WTC11 (cell line): ENCODE measurements at regions not wholly inside any gene's neighbourhood (a gene's known extent, or its start where the extent isn't known, plus 50 kb on each side); places are given as distances from the start of the nearest gene placed in this dataset.
"Not testable (repeated sequence)": the region's sequence is repeated elsewhere in the genome, so short reads cannot be mapped to it uniquely, and the experiment has no call there.

Source experiments
- ATAC-seq: fragments of 200-7000 bp; cut with Tn5 transposase; 2 replicates; pipeline ENCODE4 v1.10.0; 2021; ENCODE audit warnings: mild to moderate bottlenecking, moderate library complexity
- CTCF ChIA-PET: fragments of 300-600 bp; sonication (Branson Sonifier 250); formaldehyde crosslinking; loops from one replicate; lab custom pipeline; 2021; ENCODE audit warnings: antibody characterized with exemption; lab: Charles Lee
- POLR2A ChIA-PET: fragments of 350-600 bp; sonication (Branson Sonifier 250); formaldehyde crosslinking; loops from one replicate; lab custom pipeline; 2021; ENCODE audit warnings: antibody characterized with exemption; lab: Charles Lee
- DNase-seq: peaks from one replicate; pipeline ENCODE4 v3.0.0; 2021; ENCODE audit warnings: low spot score
- H3K27ac Mint-ChIP-seq: 2 replicates; pipeline ENCODE4 v1.8.0; 2021; ENCODE audit warnings: mixed read lengths
- H3K27me3 Mint-ChIP-seq: 2 replicates; pipeline ENCODE4 v1.8.0; 2021; ENCODE audit warnings: low read depth, mild to moderate bottlenecking, moderate library complexity, mixed read lengths
- H3K36me3 Mint-ChIP-seq: 2 replicates; pipeline ENCODE4 v1.8.0; 2021; ENCODE audit warnings: mixed read lengths
- H3K4me1 Mint-ChIP-seq: 2 replicates; pipeline ENCODE4 v1.8.0; 2022; ENCODE audit warnings: mixed read lengths
- H3K4me3 Mint-ChIP-seq: 2 replicates; pipeline ENCODE4 v1.8.0; 2021; ENCODE audit warnings: mild to moderate bottlenecking, moderate library complexity, mixed read lengths
- H3K9me3 Mint-ChIP-seq: 2 replicates; pipeline ENCODE4 v1.8.0; 2021; ENCODE audit warnings: mixed read lengths
- CREM ChIP-seq: sonication (generic); formaldehyde crosslinking; IDR thresholded peaks from 2 replicates; pipeline ENCODE4 v1.8.1; 2022; ENCODE audit warnings: mild to moderate bottlenecking, missing genetic modification reagents, moderate library complexity
- E2F5 ChIP-seq: sonication (generic); formaldehyde crosslinking; IDR thresholded peaks from 2 replicates; pipeline ENCODE4 v1.8.1; 2022; ENCODE audit warnings: mild to moderate bottlenecking, moderate library complexity, missing genetic modification reagents
- EMX1 ChIP-seq: fragments of 250-450 bp; sonication (Bioruptor Pico); IDR thresholded peaks from 2 replicates; pipeline ENCODE4 v1.8.0; 2021; ENCODE audit warnings: mild to moderate bottlenecking
- FOXP1 ChIP-seq: sonication (generic); formaldehyde crosslinking; IDR thresholded peaks from 2 replicates; pipeline ENCODE4 v1.8.0; 2022; ENCODE audit warnings: missing genetic modification reagents, mild to moderate bottlenecking, moderate library complexity, borderline replicate concordance
- GABPB1 ChIP-seq: sonication (generic); formaldehyde crosslinking; IDR thresholded peaks from 2 replicates; pipeline ENCODE4 v1.8.1; 2023; ENCODE audit warnings: mild to moderate bottlenecking, missing genetic modification reagents
- GRHL2 ChIP-seq: fragments of 250-450 bp; sonication (Bioruptor Pico); IDR thresholded peaks from 2 replicates; pipeline ENCODE4 v1.8.0; 2022; ENCODE audit warnings: mild to moderate bottlenecking, moderate library complexity; ENCODE audit not compliant: insufficient replicate concordance, severe bottlenecking
- JUN ChIP-seq: sonication (generic); formaldehyde crosslinking; IDR thresholded peaks from 2 replicates; pipeline ENCODE4 v1.8.0; 2023; ENCODE audit warnings: mild to moderate bottlenecking, missing genetic modification reagents
- MLX ChIP-seq: sonication (generic); formaldehyde crosslinking; IDR thresholded peaks from 2 replicates; pipeline ENCODE4 v1.8.1; 2023; ENCODE audit warnings: mild to moderate bottlenecking, missing genetic modification reagents, moderate library complexity
- MXD4 ChIP-seq: fragments of 250-450 bp; sonication (Bioruptor Pico); IDR thresholded peaks from 2 replicates; pipeline ENCODE4 v1.8.0; 2021; ENCODE audit warnings: mild to moderate bottlenecking, moderate library complexity, borderline replicate concordance
- NFATC4 ChIP-seq: fragments of 250-450 bp; sonication (Bioruptor Pico); IDR thresholded peaks from 2 replicates; pipeline ENCODE4 v1.9.0; 2021; ENCODE audit warnings: mild to moderate bottlenecking
- SMAD3 ChIP-seq: sonication (generic); formaldehyde crosslinking; IDR thresholded peaks from 2 replicates; pipeline ENCODE4 v1.8.0; 2022; ENCODE audit warnings: missing genetic modification reagents, mild to moderate bottlenecking, borderline replicate concordance
- SMAD4 ChIP-seq: sonication (generic); formaldehyde crosslinking; IDR thresholded peaks from 2 replicates; pipeline ENCODE4 v1.8.0; 2022; ENCODE audit warnings: mild to moderate bottlenecking, missing genetic modification reagents
- ZNF232 ChIP-seq: sonication (generic); formaldehyde crosslinking; IDR thresholded peaks from 2 replicates; pipeline ENCODE4 v1.8.0; 2022; ENCODE audit warnings: mild to moderate bottlenecking, missing genetic modification reagents
- ZNF423 ChIP-seq: fragments of 250-450 bp; sonication (Bioruptor Pico); IDR thresholded peaks from 2 replicates; pipeline ENCODE4 v2.1.2; 2022; ENCODE audit warnings: mild to moderate bottlenecking, moderate library complexity
- ZNF425 ChIP-seq: fragments of 250-450 bp; sonication (Bioruptor Pico); conservative IDR thresholded peaks from 2 replicates; pipeline ENCODE4 v1.9.0; 2021; ENCODE audit warnings: mild to moderate bottlenecking
- ZNF512 ChIP-seq: sonication (generic); formaldehyde crosslinking; IDR thresholded peaks from 2 replicates; pipeline ENCODE4 v1.8.1; 2022; ENCODE audit warnings: missing genetic modification reagents, borderline replicate concordance
- TF ChIP-seq, protein P1 (sequence below): sonication (generic); formaldehyde crosslinking; conservative IDR thresholded peaks from 2 replicates; pipeline ENCODE4 v1.8.1; 2022; ENCODE audit warnings: mild to moderate bottlenecking, missing genetic modification reagents
- TF ChIP-seq, protein P2 (sequence below): sonication (generic); formaldehyde crosslinking; IDR thresholded peaks from 2 replicates; pipeline ENCODE4 v1.8.0; 2022; ENCODE audit warnings: mild to moderate bottlenecking, missing genetic modification reagents
- TF ChIP-seq, protein P3 (sequence below): sonication (generic); formaldehyde crosslinking; IDR thresholded peaks from 2 replicates; pipeline ENCODE4 v1.8.1; 2023; ENCODE audit warnings: mild to moderate bottlenecking, missing genetic modification reagents, borderline replicate concordance
- TF ChIP-seq, protein P4 (sequence below): sonication (generic); formaldehyde crosslinking; IDR thresholded peaks from 2 replicates; pipeline ENCODE4 v1.8.0; 2022; ENCODE audit warnings: mild to moderate bottlenecking, missing genetic modification reagents

DNA sequence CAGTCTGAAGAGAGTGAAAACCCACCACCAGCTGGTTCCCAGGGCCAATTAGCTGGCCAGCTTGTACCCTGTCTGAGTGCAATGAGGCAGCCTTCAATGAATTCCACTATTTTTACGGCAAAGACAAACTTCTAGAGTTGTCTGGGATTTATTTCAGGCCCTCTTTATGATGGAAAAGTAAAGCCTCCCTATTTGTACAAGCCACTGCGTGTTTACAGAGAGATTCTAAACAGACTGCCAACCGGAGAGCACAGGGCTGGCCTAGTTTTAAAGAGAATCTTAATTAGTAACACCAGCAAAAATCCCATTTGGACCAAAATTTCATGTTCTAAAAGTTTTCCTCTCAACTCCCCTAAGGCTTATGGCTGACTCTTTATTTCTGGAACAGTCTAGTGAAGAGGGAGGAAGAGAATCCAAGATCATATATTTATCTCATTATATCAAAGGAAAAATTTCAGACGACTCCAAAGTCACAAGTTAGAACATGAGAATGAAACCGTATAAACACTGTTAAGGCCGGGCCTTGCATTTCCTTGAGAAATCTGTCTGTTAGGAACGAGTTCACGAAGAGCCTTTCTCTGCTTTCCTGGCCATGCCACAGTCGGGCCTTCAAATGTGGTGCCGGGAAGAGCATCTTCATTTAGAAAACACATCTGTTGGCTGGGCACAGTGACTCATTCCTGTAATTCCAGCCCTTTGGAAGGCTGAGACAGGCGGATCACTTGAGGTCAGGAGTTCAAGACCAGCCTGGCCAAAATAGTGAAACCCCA lies 724.6 kb upstream of the NRP1 start:
- Mint-ChIP-seq H3K9me3 (peaks cover 40% of the 10 kb centered on the region), H3K36me3 (peaks cover 21% of the 10 kb centered on the region), H3K27ac (no peak overlapping the region), H3K4me3 (no peak overlapping the region), H3K27me3 (peaks cover 3% of the 10 kb centered on the region; the same call in 1 of the 2 replicates), H3K4me1 (no peaks in the 10 kb centered on the region)
- TF ChIP-seq MXD4 (CRISPR knock-in tag) (no peak), E2F5 (CRISPR knock-in tag) (no peak), CREM (CRISPR knock-in tag) (no peak), EMX1 (no peak), ZNF232 (CRISPR knock-in tag) (no peak), JUN (CRISPR knock-in tag) (no peak), MLX (CRISPR knock-in tag) (no peak), ZNF512 (CRISPR knock-in tag) (no peak), GRHL2 (no peak), SMAD4 (CRISPR knock-in tag) (no peak), ZNF423 (no peak), NFATC4 (no peak), FOXP1 (CRISPR knock-in tag) (no peak), ZNF425 (CRISPR knock-in tag) (no peak), GABPB1 (CRISPR knock-in tag) (no peak), SMAD3 (CRISPR knock-in tag) (no peak)
- TF ChIP-seq, protein P1, sequence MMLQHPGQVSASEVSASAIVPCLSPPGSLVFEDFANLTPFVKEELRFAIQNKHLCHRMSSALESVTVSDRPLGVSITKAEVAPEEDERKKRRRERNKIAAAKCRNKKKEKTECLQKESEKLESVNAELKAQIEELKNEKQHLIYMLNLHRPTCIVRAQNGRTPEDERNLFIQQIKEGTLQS (CRISPR knock-in tag) = no peak
- TF ChIP-seq, protein P2, sequence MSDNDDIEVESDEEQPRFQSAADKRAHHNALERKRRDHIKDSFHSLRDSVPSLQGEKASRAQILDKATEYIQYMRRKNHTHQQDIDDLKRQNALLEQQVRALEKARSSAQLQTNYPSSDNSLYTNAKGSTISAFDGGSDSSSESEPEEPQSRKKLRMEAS (CRISPR knock-in tag) = no peak
- TF ChIP-seq, protein P3, sequence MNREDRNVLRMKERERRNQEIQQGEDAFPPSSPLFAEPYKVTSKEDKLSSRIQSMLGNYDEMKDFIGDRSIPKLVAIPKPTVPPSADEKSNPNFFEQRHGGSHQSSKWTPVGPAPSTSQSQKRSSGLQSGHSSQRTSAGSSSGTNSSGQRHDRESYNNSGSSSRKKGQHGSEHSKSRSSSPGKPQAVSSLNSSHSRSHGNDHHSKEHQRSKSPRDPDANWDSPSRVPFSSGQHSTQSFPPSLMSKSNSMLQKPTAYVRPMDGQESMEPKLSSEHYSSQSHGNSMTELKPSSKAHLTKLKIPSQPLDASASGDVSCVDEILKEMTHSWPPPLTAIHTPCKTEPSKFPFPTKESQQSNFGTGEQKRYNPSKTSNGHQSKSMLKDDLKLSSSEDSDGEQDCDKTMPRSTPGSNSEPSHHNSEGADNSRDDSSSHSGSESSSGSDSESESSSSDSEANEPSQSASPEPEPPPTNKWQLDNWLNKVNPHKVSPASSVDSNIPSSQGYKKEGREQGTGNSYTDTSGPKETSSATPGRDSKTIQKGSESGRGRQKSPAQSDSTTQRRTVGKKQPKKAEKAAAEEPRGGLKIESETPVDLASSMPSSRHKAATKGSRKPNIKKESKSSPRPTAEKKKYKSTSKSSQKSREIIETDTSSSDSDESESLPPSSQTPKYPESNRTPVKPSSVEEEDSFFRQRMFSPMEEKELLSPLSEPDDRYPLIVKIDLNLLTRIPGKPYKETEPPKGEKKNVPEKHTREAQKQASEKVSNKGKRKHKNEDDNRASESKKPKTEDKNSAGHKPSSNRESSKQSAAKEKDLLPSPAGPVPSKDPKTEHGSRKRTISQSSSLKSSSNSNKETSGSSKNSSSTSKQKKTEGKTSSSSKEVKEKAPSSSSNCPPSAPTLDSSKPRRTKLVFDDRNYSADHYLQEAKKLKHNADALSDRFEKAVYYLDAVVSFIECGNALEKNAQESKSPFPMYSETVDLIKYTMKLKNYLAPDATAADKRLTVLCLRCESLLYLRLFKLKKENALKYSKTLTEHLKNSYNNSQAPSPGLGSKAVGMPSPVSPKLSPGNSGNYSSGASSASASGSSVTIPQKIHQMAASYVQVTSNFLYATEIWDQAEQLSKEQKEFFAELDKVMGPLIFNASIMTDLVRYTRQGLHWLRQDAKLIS (CRISPR knock-in tag) = no peak
- TF ChIP-seq, protein P4, sequence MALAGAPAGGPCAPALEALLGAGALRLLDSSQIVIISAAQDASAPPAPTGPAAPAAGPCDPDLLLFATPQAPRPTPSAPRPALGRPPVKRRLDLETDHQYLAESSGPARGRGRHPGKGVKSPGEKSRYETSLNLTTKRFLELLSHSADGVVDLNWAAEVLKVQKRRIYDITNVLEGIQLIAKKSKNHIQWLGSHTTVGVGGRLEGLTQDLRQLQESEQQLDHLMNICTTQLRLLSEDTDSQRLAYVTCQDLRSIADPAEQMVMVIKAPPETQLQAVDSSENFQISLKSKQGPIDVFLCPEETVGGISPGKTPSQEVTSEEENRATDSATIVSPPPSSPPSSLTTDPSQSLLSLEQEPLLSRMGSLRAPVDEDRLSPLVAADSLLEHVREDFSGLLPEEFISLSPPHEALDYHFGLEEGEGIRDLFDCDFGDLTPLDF = no peak
- ATAC-seq = no peak
- CTCF ChIA-PET = interaction anchor here (0.7 kb wide), 1 partner anchor 678 kb away, joined by 3 read pairs; no protein-coding TSS in a partner anchor
- no peak for DNase-seq
- POLR2A ChIA-PET = no interaction called here

DNA sequence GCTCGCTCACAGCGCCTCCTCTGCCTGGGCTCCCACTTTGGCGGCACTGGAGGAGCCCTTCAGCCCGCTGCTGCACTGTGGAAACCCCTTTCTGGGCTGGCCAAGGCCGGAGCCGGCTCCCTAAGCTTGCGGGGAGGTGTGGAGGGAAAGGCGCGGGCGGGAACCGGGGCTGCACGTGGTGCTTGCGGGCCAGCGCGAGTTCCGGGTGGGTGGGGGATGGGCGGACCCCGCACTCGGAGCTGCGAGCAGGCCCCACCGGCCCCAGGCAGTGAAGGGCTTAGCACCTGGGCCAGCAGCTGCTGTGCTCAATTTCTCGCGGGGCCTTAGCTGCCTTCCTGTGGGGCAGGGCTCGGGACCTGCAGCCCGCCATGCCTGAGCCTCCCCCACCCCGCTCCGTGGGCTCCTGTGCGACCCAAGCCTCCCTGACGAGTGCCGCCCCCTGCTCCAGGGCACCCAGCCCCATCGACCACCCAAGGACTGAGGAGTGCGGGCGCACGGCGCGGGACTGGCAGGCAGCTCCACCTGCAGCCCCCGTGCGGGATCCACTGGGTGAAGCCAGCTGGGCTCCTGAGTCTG lies 721.0 kb upstream of the NRP1 start:
- ATAC-seq, CTCF ChIA-PET: not testable (repeated sequence)

More for the DNA sequence above, 721.0 kb upstream of the NRP1 start:
- DNase-seq, H3K27me3 Mint-ChIP-seq, H3K4me3 Mint-ChIP-seq, H3K36me3 Mint-ChIP-seq, H3K4me1 Mint-ChIP-seq, POLR2A ChIA-PET, H3K27ac Mint-ChIP-seq: not testable (repeated sequence)
- H3K9me3 Mint-ChIP-seq = peaks cover 26% of the 10 kb centered on the region
